COLO829 (cell line): ENCODE measurements at regions not wholly inside any gene's neighbourhood (a gene's known extent, or its start where the extent isn't known, plus 50 kb on each side); places are given as distances from the start of the nearest gene placed in this dataset.

ENCODE experiments used
- DNase-seq: peaks from one replicate; pipeline ENCODE4 v3.0.0; 2012; ENCODE audit warnings: low spot score

DNA sequence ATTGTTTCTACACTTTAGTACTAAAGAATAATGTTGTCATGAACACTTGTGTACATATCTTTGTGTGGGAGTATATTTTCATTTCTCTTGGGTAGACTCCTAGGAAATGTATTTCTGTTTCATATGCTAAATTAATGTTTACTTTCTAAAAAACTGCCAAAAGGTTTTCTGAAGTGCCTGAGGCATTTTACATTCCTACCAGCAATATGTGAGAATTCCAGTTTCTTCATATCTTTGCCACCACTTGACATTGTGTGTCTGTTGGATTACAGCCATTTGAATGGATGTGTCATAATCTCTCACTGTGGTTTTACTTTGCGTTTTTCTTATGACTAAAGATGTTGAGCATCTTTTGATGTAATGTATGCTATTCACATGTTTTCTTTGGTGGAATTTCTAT is 428.2 kb upstream of the KCNH7 start:
- DNase-seq = peak; percentile 8

DNA sequence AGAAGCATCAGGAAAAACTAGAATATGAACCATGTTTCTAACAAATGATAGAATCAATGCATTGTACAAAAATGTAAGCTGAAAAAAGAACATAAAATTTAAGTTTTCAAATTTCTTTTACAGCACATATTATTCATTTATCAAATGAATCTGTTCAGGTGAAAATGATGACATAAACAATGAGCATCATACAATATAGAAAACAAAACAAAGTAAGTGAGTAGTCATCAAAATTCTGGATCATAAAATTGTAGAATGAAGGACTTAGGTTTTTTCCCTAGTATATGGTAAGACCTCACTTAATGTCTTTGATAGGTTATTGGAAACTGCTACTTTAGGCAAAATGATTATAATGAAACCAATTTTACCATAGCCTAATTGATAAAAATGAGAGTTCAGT is 427.0 kb upstream of the KCNH7 start:
- DNase-seq = no peak

- DNase-seq = no peak
These were observed 425.8 kb upstream of the KCNH7 start for GRCh38 chr2:163264341-163264740.

DNA sequence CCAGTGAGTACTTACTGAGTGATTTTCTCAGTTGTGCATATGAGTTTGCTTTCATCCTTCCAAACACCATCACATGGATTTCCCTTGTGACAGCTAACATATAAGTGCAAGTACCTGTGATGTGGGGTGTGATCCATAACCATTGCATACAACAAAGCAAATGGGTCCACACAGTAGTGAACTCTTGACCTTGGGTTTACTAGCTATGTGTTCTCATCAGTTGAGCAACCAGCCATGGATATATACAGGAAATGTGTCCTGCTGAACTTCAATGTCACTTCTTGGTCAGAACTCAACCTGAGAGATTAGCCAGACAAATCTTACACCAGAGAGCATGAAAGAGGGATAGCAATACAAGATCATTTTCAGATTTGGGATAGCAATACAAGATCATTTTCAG is 420.9 kb upstream of the KCNH7 start:
- no peak for DNase-seq

DNA sequence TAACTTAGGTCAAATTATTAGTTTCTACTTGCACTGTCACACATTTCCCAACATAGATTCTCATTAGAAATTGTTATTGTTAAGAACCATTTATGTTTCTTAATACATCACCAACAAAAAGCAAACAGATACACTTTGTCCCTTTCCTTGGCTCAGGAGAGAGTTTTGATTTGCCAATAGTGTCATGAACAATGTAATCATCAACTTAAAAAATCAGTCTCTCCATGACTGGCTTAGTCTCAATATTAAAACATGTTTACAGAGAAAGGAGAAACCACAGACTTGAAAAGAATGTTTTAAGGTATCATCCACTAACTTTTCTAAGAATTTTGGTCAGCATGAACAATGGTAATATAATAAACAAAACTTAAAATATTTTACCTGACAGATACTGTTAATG is 416.5 kb upstream of the KCNH7 start:
- no peak for DNase-seq

DNA sequence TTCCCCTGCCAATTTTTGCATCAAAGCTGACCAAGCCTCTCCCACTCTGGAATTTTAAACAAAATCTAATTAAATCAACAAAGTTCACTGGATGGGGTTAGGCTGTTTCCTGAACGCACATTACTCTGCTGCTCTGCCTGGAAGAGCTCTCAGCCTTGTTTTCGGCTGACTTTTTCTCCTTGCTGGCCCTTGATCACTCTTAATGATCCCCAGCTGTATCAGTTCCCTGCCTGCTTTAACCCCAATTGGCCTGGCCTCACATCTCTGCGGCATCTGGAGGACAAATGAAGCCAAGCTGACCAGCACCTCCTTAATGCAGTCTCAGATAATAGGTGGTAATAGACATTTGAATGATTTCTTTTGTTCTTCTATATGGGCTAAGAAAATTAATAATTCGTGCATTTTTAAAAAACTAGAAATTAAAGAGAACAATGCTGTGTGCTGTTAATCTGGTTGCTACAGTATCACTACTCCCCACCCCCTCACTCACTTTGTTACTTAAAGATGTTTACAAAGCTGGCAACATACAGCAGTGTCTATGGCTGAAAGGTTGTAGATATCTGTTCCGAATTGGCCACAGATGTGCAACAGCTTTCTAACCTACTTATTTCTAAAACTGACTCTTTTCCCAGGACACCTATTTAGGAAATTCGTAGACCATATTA is 415.2 kb upstream of the KCNH7 start:
- no peak for DNase-seq

- no peak for DNase-seq
These were observed 413.6 kb upstream of the KCNH7 start for GRCh38 chr2:163252199-163252598.

- no peak for DNase-seq
These were observed 410.0 kb upstream of the KCNH7 start for GRCh38 chr2:163248376-163249253.

DNA sequence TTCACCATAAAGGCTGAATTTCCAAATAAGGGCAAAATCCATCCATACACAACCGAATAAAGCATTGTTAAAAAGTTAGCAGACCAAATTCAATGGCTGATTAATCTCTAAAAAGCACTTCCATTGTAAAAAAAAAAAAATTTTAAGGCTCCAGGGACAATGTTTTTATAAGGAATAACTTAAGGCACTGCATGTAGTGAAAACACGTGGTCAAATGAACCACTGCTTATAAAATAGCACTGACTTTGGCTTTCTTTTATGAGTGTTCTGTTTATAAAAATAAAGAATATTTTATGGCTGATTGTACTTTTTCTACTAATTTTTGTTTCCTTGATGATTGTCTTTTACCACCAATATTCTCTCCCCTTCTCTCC is 409.3 kb upstream of the KCNH7 start:
- no peak for DNase-seq

DNA sequence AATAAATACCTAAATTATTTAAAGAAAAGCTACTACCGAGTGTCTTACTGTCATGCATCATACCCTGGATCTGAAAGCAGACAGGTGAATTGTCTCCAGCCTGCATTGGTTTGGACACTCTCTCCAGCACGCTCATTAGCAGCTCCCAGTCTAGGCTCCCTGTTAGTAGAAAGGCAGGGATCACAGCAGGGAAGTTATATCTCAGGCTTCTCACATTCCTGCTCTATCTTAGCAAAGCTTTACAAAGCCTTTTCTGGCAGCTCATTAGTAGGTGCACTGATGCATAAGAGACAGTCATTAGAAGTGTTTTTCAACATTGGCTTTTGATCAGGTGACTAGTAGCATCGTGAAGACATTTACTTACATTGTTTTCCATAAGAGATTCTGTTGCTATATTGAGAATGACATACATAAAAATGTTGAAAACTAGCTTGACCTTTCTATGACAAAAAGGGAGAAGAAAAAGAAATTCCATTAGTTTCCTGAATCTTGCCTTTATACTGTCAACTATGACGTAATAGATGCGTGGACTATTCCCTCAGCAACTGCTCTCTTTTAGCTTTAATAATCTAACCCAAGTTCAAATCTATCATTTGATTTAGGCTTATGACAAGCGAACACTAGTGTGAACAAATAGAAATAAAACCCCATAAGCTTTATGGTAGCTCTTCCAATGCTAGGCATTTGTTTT is 408.7 kb upstream of the KCNH7 start:
- no peak for DNase-seq

- no peak for DNase-seq
These were observed 407.6 kb upstream of the KCNH7 start for GRCh38 chr2:163246135-163246534.

- no peak for DNase-seq
These were observed 398.0 kb upstream of the KCNH7 start for GRCh38 chr2:163236553-163236952.

GRCh38 chr2:163231666-163232065 is 393.1 kb upstream of the KCNH7 start:
- no peak for DNase-seq

GRCh38 chr2:163213661-163214081 is 375.1 kb upstream of the KCNH7 start:
- peak; percentile 42 for DNase-seq

DNA sequence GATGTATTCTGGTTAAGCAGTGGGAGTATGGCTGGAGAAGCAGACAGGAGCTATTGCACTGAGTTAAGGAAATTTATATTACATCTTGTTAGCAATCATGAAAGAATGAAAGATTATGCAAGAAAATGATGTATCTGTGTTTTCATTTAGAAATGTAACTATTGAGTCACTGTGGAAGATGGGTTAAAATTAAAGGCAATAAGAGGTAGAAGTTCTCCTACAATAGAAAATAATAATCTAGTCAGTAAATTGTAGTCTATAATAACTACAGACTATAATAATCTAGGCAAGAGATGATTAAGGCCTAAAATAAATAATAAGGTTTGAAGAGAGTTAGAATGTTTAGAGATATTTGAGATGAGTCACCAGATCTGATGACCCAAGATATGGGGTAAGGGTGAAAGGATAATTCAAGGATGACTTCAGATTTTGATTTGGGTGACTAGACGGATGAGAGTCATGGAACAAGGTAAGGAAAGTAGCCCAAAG is 371.9 kb upstream of the KCNH7 start:
- DNase-seq = peak; percentile 6

DNA sequence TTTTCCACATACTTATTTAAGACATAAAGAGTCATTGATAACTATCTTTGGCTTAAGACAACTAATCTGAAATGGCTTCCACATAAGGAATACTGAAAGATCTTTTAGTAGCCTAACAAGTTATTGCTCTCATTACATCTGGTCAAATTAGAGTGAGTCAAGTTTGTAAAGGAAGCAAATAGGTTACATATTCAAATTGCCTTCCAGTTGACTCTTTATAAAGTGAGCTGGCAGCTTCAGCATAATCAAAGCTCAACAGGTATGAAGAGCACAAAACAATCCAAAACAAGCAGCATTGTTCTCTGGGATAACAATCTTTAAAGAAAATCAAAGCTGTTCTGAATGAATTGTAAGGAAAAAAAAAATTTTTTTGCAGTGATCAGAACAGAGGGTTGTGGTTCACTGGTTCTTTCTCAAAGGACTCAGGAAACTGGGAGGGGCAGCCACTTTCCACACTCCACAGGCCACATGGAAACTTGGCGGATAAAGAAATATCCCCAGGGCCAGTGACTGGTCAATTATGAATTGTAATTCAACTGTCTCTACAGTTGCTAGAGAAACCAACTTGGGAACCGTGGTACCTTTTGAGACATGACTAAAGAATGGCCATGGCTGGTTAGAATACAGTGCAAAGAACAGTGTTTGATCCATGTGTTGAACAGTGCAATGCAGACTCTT is 369.3 kb upstream of the KCNH7 start:
- DNase-seq = no peak

DNA sequence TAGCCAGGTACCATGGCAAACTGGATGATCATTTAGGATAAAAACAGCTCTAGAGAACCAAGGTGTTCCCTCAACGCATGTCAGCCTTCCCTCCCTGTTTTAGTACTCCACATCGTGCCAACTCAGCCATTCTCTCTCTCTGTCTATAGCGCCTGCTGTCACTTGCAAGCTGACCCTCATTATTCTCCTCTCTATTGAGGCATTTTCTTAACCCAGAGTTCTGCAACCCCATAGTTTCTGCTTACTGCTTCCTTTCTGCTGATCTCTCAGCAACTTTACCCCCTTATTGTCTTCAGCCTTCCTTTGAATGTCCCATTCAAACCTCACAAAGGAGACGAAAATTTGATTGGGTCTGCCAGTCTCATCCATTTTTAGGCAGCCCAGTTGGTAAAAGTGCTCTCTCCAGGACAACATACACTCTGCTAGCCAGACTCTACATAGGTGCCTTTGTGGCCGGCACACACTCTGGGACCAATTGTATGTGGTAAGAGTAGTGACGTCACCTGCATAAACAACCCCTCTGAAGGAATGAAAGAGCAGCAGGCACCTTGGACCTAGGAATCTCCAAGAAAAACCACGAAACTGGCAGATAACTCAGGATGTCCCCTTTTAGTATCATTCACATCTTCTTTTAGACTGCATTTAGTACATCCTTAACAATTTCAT is 367.2 kb upstream of the KCNH7 start:
- no peak for DNase-seq

- DNase-seq = no peak
These were observed 362.2 kb upstream of the KCNH7 start for GRCh38 chr2:163200741-163201140.

- DNase-seq = no peak
These were observed 360.4 kb upstream of the KCNH7 start for GRCh38 chr2:163198972-163199371.

- DNase-seq = no peak
These were observed 359.4 kb upstream of the KCNH7 start for GRCh38 chr2:163198007-163198406.

- DNase-seq = peak; percentile 36
These were observed 352.8 kb upstream of the KCNH7 start for GRCh38 chr2:163191372-163191771.
